ENCODE measurements at regions not wholly inside any gene's neighbourhood (a gene's known extent, or its start where the extent isn't known, plus 50 kb on each side); places are given as distances from the start of the nearest gene placed in this dataset.

DNA sequence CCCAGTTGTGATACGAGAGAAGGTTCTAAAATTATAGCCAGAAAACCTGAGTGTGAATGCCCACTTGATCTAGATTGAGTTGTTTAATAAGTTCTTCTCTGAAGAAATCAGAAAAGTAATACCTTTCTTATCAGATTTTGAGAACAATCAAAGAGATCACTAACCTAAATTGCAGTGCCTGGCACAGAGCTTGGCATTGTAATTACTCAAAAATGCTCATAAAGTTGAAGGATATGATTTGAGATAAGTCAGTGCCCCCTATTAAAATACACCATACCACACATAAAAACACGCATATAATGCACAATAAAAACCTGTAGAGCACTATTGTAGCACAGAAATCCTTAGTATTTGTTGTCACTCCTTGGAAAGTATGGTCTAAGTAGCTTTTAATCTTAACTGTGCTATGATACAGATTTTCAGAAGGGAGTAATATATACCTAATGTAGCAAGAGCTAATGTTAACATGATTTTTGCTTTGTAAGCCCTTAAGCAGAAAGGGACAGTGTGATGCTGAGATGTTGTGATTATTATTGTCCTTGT lies 257.5 kb upstream of the CDH18 start:
- DNase-seq, result no peak
- Histone ChIP-seq H3K36me3 (no peaks in the 10 kb centered on the region), H3K27ac (no peak overlapping the region), H3K4me3 (ENCODE audit: low read depth, low read length) (no peak overlapping the region), H3K9me3 (ENCODE audit: severe bottlenecking) (no peaks in the 10 kb centered on the region), H3K27me3 (ENCODE audit: insufficient read depth, low read depth, severe bottlenecking) (no peaks in the 10 kb centered on the region)
- TF ChIP-seq, protein P1, sequence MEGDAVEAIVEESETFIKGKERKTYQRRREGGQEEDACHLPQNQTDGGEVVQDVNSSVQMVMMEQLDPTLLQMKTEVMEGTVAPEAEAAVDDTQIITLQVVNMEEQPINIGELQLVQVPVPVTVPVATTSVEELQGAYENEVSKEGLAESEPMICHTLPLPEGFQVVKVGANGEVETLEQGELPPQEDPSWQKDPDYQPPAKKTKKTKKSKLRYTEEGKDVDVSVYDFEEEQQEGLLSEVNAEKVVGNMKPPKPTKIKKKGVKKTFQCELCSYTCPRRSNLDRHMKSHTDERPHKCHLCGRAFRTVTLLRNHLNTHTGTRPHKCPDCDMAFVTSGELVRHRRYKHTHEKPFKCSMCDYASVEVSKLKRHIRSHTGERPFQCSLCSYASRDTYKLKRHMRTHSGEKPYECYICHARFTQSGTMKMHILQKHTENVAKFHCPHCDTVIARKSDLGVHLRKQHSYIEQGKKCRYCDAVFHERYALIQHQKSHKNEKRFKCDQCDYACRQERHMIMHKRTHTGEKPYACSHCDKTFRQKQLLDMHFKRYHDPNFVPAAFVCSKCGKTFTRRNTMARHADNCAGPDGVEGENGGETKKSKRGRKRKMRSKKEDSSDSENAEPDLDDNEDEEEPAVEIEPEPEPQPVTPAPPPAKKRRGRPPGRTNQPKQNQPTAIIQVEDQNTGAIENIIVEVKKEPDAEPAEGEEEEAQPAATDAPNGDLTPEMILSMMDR (IDR thresholded peaks at IDR 0.05; ENCODE audit: low read depth, low read length), result no peak

- TF ChIP-seq, protein P1 (IDR thresholded peaks at IDR 0.05; ENCODE audit: low read depth, low read length), result no peak
- no peak for DNase-seq
- Histone ChIP-seq H3K9me3 (ENCODE audit: severe bottlenecking) (no peaks in the 10 kb centered on the region), H3K27me3 (ENCODE audit: insufficient read depth, low read depth, severe bottlenecking) (no peaks in the 10 kb centered on the region), H3K4me3 (ENCODE audit: low read depth, low read length) (no peak overlapping the region), H3K27ac (no peak overlapping the region), H3K36me3 (no peaks in the 10 kb centered on the region)
These were observed 253.4 kb upstream of the CDH18 start for GRCh38 chr5:20241351-20241750.

- TF ChIP-seq, protein P1 (IDR thresholded peaks at IDR 0.05; ENCODE audit: low read depth, low read length), result no peak
- Histone ChIP-seq H3K27ac (no peak overlapping the region), H3K27me3 (ENCODE audit: insufficient read depth, low read depth, severe bottlenecking) (no peaks in the 10 kb centered on the region), H3K36me3 (no peaks in the 10 kb centered on the region), H3K9me3 (ENCODE audit: severe bottlenecking) (no peaks in the 10 kb centered on the region), H3K4me3 (ENCODE audit: low read depth, low read length) (no peak overlapping the region)
- DNase-seq, result no peak
These were observed 243.0 kb upstream of the CDH18 start for GRCh38 chr5:20231040-20231439.

- TF ChIP-seq, protein P1 (IDR thresholded peaks at IDR 0.05; ENCODE audit: low read depth, low read length), result no peak
- Histone ChIP-seq H3K27ac (no peak overlapping the region), H3K4me3 (ENCODE audit: low read depth, low read length) (no peak overlapping the region), H3K9me3 (ENCODE audit: severe bottlenecking) (no peaks in the 10 kb centered on the region), H3K27me3 (ENCODE audit: insufficient read depth, low read depth, severe bottlenecking) (no peaks in the 10 kb centered on the region), H3K36me3 (no peaks in the 10 kb centered on the region)
- no peak for DNase-seq
These were observed 242.0 kb upstream of the CDH18 start for GRCh38 chr5:20230010-20230409.

DNA sequence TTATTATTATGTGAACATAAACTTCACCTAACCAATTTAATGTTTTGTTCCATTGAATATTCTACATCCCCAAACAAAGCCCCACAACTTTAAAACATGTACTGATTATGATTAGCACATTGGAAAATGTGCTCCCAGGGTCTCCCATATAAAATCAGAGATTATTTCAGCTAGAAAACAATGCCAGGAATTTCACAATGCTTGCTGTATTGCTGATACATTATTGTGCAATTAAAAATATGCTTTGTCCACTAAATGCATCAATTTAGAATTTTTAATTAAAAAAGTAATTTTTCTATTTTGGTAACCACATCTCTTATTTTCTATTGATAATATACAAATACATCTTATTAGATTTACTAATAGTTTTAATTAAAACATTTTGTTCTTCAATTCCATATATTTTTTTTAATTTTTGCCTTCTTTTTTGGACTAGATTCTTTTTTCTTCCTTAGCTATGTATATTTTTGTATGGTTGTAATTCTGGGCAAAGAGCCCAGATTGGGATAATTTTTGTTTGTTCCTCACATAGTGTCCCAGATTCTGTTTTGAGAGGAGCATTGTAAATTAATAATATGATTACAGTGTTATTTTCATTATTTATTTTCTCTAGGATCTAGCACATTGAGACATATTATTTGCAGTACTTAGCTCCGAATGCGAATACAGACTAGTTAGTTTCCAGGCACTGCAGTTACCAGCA lies 241.5 kb upstream of the CDH18 start:
- Histone ChIP-seq H3K27ac (no peak overlapping the region), H3K36me3 (no peaks in the 10 kb centered on the region), H3K9me3 (ENCODE audit: severe bottlenecking) (no peaks in the 10 kb centered on the region), H3K4me3 (ENCODE audit: low read depth, low read length) (no peak overlapping the region), H3K27me3 (ENCODE audit: insufficient read depth, low read depth, severe bottlenecking) (no peaks in the 10 kb centered on the region)
- DNase-seq, result no peak
- TF ChIP-seq, protein P1 (IDR thresholded peaks at IDR 0.05; ENCODE audit: low read depth, low read length), result no peak

DNA sequence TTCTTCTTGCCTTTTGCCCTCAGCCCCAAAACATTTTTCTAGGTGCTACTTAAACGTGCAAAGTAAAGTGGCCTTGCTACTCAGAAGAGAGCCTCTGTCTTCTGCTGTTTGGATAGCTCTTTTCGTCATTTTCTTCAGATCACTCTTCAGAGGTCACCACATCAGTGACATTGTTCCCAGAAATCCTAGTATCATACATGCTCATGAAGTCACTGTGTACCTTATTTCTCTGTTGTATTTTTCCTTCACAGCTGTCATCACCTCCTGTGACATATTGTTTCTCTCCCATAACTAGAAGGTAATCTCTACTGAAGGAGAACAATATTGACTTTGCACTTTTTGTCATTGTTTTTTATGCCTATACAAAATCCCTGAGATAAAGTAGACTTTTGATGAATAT lies 237.0 kb upstream of the CDH18 start:
- Histone ChIP-seq H3K4me3 (ENCODE audit: low read depth, low read length) (no peak overlapping the region), H3K36me3 (no peaks in the 10 kb centered on the region), H3K9me3 (ENCODE audit: severe bottlenecking) (no peaks in the 10 kb centered on the region), H3K27ac (no peak overlapping the region), H3K27me3 (ENCODE audit: insufficient read depth, low read depth, severe bottlenecking) (no peaks in the 10 kb centered on the region)
- no peak for DNase-seq
- TF ChIP-seq, protein P1 (IDR thresholded peaks at IDR 0.05; ENCODE audit: low read depth, low read length), result no peak

Measured in WERI-Rb-1 (cell line).